Esophagus muscularis mucosa (tissue), 4 donors: ENCODE measurements at regions not wholly inside any gene's neighbourhood (a gene's known extent, or its start where the extent isn't known, plus 50 kb on each side); places are given as distances from the start of the nearest gene placed in this dataset.

ENCODE experiments used
- CTCF ChIP-seq, 3 experiments: fragments of 200-600 bp in 2 of 3; fragments of 450-650 bp in 1 of 3; sonication (generic) in 2 of 3; IDR thresholded peaks; one replicate each; pipeline ENCODE4 v1.5.1; 2017 to 2019; ENCODE audit warnings: antibody characterized with exemption in 3 of 3, mild to moderate bottlenecking in 2 of 3, moderate library complexity in 1 of 3
- EP300 ChIP-seq: sonication (generic); formaldehyde crosslinking; IDR thresholded peaks from one replicate; pipeline ENCODE4 v1.6.1; 2017; ENCODE audit warnings: antibody characterized with exemption
- POLR2A ChIP-seq: fragments of 450-650 bp; IDR thresholded peaks from one replicate; pipeline ENCODE4 v1.6.1; 2017; ENCODE audit warnings: antibody characterized with exemption, moderate library complexity, mild to moderate bottlenecking, low read depth
- POLR2AphosphoS5 ChIP-seq, 2 donors: sonication (generic); formaldehyde crosslinking; IDR thresholded peaks; one replicate each; pipeline ENCODE4 v1.6.1; 2017; ENCODE audit warnings: antibody characterized with exemption in 2 of 2

GRCh38 chr9:91045041-91045440 lies 243.4 kb downstream of the SYK start:
- TF ChIP-seq CTCF (IDR thresholded peaks at IDR 0.05) (no peak), POLR2A (no peak), POLR2AphosphoS5 (IDR thresholded peaks at IDR 0.05) (no peak), EP300 (no peak)
